ENCODE measurements at regions not wholly inside any gene's neighbourhood (a gene's known extent, or its start where the extent isn't known, plus 50 kb on each side); places are given as distances from the start of the nearest gene placed in this dataset.

DNA sequence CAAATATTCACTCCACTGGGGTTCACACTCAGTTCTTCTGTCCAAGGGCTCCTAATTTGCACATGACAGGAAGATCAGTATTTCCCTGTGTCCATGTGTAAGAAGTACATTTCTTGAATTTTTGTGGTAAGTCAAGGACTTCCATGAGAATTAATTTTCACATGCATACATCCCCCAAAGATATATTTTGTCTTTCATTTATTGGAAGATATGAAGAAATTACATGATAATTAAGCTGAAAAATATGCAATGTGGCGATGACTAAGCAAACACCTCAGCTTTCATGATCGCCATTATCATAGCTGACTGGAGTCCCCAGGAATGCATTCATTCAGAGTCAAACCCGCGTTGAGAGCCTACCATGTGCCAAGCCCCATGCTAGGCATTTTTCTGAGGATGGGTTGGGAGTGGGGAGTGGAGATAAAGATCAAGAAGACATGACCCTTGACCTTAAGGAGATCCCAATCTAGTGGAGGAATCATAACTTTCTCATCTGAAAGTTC is 104.6 kb upstream of the F3 start:
- no peak for DNase-seq

DNA sequence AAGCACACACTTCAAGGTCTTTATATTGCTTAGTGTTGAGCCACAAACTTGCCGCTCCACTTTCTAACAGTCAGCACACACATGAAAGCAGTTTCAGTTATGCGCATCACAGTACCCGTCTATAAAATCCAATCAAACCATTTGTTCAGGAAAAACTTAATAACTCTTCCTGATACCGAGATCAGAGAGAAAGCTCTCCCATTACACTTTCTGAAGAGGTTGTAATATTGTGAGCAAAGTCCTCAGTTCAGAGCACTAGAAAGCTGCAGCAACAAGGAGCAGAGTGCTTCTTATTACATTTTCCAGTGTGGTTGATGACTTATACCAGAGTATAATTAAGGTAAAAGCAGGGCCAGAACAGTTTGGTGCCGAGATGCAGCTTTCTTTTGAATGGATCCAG is 102.8 kb upstream of the F3 start:
- DNase-seq = no peak

DNA sequence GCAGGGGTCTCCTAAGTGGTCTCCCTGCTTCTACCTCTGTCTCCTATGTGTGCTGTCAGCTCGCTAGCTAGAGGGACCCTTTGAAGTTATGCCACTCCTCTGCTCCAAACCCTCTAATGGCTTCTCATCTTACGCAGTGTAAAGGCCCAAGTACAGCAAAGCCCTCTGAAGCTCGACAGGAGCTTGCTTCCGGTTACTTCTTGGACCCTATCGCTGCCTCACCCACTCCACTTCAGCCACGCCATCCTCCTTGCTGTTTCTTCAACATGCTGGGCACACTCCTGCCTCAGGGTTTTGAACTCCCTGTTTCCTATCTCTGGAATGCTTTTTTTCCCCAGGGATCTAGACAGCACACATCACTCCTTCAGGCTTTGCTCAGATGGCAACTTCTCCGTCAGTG is 102.3 kb upstream of the F3 start:
- no peak for DNase-seq

DNA sequence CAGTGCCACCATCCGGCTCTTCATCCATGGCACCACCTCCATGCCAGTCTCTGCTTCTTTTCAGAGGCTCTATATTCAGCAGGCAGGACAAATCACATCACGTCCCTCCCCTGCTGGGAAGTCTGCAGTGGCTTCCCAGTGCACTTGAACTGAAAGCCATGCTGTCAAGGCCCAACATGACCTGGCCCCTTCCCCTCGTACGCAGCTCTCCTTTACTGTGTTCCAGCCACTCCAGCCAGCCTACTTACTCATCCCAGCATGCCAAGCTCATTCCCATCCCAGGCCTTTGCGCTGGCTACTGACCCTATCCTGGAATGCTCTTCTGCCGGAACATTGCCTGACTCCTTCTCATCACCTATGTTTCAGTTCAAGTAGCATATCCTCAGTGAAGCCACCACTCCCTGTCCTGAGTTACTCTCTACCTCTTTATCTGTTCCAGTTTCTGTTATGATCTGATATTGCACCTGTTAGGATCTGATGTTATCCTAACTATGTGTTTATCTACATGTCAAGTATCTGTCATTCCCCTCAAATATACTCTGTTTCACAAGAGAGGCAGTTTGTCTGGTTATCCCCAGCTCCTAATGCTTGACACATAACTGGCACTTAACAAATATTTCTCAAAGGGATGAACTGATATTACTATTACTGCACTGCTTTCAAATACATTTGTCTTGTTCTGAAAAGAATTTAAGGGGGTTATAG is 101.2 kb upstream of the F3 start:
- no peak for DNase-seq

DNA sequence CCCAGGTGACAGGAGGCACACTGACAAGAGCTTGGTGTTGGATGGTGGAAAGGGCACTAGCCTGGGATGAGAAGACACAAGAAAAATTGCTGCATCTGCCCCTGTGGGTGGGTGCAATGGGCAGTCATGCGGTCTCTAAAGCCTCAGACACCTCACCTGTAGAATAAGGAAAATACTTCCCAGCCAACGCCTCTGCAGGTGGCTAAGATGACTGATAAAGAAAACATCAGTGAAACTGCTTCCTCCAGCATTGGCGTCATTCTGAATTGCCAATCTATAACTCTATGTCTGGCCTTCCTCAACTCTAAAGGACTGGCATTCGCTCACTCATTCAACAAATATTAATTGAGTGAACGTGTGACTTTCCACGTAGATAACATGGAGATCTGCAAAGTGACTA is 100.4 kb upstream of the F3 start:
- no peak for DNase-seq

DNA sequence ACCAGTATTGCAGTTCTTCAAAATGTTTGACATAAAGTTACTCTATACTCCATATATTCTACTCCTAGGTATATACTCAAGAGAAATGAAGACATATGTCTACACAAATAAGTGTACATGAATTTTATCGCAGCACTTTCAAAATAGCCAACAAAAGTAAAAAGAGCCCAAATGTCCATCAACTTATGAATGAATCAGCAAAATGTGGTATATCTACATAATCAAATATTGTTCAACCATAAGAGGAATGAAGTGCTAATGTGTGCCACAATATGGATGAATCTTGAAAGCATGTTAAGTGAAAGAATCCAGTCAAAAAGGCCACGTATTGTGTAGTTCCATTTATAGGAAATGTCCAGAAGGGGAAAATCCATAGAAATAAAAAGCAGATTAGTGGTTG is 98.6 kb upstream of the F3 start:
- DNase-seq = no peak

DNA sequence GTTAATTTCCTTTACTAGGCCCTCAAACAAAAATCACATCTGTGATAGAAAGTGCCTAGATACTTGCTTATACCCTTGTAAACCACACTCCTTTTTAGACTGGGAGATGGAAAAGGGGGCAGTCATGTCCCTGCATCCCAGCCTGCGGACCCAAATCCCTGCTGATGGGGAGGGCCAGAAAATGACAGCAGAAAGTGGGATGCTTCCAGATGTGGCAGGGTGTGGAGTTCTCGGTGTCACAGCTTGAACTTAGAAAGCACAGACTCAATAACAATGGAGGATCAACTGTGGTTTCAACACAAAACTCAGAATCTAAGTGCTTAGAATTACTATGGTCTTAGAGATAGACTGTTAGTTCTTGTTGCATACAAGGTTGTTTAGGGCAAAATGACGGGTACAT is 95.6 kb upstream of the F3 start:
- DNase-seq = no peak

DNA sequence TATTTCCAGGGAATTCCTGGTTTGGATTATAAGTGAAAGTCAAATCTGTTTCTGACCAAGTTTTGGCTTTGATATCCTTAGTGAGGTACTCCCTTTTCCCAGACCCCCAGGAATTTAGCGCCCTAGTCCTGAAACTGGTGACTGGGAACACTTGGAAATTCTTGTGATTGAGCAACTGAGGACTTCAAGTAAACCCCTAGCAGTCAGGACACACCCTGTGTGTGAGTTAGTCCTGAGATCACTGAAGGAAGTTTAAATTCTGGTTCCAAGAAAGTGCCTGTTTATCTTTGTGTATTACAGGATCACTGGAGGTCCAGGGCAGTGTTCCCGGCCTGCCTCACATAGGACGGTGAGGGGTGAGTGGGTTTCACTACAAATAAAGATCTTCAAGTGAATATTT is 95.1 kb upstream of the F3 start:
- DNase-seq = no peak

DNA sequence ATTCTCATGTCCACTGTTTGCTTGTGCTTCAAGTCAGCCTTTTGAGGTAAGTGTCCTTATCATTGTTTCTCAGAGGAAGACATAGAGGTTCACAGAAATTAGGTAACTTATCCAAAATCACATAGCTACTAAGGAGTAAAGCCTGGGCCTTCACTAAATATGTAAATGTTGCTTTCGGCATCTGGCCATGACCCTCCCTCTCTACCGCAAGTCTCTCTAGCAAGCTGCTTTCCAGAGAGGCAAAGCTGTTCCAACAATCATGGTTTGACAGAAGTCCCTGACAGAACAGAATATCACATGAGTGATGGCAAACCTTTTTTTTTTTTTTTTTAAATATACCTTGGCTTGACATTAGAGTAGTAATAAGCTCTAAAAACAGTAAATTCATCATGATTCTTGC is 94.5 kb upstream of the F3 start:
- DNase-seq = no peak

DNA sequence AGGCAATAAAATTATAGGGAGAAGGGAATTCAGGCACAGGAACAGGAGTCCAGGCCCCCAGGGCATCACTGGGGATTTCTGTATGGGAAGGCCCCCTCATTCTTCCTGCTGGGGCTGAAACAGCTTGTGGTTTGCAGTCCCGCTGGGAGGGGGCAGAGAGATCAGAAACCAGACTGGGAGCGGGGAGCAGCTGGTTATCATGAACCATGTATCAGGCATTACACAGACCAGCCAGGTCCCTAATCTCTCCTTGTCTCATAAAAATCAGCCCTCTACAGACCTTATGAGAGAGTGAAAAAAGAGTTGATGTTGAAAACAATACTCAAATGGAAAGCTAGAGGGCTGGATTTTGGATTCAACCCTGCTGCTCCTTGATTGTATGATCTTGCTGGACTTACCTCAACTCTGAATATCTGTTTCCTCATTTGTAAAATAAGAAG is 93.4 kb upstream of the F3 start:
- DNase-seq = no peak

DNA sequence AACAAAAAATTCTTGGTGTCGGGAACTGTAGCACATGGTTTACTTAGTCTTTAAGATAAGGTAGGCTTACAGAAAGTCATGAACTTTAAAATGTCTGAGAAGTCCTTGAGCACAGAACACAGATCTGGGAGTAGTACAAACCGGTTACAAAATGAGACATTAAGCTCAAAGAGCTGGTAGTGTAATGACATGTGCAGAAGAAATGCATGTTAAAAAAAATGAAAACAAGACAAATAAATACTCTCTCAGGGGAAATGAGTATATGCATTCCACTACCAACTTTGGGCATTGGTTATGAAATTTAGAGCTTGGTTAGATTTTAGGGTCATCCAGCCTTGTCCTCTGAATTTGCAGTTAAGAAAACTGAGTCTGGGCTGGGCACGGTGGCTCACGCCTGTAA is 91.5 kb upstream of the F3 start:
- DNase-seq = no peak

DNA sequence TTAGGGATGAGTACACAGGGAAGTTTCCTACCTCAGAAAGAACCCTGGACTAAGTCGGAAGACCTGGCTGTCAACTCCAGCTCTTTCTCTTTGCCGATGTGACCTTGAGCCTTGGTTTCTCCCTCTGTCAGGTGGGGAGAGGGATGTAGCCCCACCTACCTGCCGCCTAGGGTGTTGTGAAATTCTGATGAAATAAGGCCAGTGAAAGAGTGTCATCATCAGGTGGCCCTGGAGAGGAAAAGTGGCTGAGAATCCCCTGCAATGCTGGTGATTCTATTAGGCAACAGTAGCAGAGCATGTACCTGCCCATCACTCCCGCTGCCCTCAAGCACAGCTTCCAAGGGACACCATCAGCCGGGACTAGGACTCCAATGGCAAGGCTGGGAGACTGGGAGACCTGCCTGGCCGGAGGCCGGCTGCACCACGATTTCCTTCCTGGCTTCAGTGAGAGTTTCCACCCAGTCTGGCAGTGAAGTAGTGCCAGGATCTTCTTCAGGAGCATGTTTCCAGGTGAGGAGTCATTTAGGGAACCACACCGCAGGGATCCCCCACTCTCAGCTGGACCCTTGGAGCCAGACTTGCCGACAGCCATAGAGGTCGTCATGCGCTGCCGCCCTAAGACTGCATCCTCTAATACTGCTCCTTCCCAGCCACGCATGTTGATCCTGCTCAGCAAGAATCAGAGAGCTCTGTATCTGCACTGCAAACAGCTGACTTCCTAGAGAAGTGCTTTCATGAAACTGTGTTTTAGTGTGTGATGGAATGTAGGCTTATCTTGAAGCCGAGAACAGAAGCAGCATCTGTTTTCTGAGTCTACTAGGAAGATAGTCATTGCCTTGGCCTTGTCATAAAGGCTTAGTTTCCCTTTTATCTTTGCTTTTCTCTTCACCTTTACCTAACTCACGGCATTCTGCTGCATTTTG is 88.0 kb upstream of the F3 start:
- DNase-seq = no peak

DNA sequence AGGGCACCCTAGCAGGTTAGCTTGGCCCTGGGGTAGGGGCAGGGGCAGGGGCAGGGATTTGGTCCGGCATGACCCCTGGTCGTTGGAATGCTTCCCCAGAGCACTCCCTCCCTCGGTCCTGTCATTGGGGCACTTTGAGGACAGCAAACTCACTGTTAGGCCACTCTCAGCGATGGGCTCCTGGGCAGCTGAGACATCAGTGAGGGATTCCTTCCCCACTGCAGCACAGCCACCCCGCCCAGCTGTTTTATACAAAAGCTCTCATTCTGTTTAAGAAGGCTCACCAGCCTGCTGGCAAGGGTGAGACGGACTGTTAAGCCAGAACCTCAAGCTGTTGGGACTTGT is 86.9 kb upstream of the F3 start:
- no peak for DNase-seq

DNA sequence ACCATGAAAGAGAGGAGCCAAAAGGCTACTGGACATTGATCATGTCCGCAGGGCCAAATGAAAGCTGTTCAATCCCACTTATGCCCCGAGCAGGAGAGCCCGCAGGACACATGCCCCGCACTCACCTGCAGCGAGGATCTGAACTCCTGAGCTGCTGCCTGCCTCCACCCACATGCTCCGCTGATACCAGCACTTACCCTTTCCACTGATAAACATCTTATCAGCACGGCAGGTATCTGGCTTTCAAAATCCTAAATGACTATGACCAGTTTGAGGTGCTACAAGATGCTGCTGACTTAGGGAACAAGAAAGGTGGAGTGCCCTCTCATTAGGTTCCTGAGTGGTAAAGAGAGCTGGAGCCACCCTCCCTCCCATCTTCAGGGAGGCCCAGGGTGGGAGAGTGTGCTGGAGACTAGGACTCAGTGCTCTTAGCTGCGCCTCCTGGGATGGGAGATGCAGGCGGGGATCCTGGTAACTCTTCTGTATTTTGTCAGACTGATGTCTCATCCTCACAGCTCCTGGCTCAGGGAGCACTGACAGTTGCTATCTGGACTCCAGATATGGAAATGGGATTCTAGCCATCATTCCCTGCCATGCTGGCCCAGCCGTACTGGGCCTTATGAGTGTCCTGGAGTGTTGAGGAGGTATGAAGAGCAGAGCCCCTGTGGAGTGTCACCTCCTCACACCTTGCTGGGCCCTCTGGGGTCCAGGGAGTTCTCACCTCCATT is 86.4 kb upstream of the F3 start:
- DNase-seq = no peak

DNA sequence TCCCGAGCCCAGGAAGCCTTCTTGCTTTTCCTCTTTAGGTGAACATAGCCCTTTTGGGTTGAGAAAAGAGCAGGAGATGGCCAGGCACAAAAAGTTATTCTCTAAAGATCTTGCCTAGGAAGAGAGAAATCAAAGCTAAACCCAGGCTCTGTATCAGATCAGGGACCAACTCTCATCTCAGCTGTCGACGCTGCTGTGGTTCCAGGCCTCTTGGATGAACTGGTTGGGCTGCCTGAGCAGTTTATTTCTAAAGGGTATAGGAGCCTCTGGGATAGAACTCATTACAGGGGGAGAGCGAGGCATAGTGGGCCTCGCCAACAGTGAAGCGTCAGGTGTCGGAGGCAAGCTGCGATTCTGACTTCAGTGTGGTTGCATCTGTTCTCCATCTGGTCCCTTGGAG is 82.6 kb upstream of the F3 start:
- no peak for DNase-seq

DNA sequence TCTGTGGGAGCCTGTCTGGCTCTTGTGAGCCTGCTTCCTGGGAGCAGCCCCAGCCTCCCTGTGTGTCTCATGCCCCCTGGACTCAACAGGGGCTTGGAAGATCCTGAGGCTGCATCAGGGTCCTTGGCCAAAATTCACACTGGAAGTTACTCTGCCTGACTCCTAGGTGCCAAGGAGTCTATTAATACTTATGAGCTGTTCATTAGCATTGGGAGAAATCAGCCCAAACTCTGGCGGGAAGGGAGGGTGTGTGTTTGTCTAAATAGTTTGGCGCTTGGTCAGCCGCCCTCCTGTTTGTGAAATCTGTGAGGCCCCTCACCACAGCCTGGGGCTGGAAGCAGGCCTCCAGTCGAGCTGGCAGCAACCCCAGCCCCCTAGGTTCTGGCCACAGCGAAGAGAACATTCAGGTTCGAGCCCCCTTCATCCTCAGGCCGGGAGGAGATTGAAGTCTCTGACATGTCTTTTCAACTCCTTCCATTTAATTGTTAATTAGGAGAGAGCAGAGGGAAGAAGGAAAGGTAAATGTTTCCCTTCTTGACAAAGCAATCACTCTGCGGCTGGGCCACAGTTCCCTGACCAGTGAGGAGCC is 82.1 kb upstream of the F3 start:
- no peak for DNase-seq

DNA sequence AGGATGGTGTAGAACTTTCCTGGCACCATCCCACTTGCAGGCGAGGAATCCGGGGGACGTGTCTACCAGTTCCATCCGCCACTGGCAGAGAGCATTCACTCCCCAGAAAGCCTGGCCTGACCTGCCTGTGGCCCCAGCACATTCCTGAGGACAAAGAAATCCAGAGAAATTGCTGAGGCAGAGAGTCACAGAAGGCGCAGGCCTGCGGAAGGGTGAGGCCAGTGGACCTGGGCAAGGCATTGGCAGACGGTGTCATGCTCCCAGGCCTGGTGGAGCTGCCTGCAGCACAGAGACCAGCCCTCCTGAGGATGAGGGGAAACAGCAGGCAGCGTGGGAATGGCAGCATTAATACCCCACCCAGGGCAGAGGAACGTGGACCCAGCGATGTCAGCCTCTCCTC is 81.2 kb upstream of the F3 start:
- DNase-seq = no peak

DNA sequence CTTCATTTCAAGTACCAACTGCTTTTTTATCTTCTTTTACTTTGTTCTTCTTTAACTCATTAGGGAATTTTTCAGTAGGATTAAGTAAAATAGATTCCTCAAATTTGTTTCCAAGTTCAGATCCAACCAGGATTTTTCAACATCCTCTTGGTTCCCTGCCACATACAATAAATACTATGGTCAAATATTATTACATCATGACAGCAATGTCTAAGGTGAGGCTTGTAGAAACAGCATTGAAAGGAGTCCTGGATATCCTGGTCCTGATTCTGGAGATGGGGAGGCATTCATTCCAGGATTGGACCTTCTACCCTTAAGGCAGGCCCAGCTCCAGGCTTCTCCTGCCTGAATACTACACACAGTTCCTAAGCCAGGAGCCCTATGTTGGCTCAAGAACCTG is 80.2 kb upstream of the F3 start:
- no peak for DNase-seq

DNA sequence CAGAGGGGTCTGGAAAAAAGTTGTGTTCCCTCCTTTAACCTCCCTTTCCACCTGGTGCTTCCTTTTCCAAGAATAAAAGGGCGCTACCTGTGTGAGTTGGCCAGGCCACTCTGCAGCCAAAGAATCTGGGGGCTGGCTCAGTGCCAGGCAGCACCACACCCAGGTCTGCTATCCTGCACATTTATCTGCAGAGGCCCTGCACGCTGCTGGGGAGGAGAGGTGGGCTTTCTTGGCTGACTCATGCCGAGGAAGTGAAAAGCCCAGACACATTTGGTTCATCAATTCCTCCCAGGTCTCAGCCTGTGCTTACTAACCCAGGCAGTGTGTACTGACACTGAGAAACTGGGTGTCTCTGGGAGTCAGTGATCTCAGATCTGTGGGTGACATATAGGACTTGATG is 79.8 kb upstream of the F3 start:
- DNase-seq = no peak

DNA sequence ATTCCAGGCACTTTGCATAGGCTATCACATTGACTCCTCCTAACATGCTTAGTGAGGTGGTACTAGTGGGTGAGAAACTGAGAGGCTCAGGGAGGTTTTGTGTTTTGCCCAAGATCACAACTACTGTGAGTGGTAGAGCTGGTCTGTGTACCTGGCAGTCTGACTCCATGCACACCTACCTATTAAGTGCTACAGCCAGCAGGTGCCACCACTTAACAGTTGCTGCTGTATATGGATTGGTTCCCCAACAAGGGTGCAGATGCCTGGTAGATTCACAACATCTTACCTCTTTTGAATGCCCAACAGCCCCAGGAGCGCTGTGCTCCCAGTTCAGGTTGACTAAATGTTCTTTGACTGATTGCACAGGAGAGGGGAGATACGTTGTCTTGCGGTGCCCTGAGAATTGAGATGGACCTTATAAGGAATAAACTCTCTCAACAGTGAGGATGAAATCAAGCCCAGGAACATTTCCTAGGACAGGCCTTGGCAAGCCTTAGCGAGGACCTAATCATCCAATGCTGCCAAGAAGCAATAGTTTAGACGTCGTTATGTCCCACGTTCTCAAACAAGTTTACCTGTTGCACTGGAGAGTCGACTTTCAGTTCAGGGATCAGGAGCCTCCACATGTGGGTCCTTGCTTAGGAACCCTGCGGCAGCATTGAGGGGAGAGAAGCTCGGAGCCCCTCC is 78.9 kb upstream of the F3 start:
- no peak for DNase-seq

DNA sequence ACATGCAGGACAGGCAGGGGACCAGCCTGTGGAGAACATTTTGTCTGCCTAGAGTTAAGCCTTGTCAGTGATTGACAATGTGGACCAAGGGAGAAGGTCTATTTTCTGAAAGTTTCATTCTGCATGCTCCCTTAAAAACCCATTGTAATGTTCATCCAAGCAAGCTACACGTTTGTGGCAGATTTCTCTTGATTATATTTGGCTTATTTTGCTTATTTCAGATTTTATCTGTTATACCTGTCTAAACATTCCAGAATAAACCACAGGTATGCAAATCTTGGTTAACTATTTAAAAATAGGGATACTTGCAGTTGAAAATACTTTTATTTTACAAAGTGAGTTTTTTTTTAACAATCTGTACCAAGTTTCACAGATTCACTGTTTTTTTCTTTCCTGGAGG is 78.2 kb upstream of the F3 start:
- DNase-seq = no peak
